HFFc6 (cell line): ENCODE measurements at regions not wholly inside any gene's neighbourhood (a gene's known extent, or its start where the extent isn't known, plus 50 kb on each side); places are given as distances from the start of the nearest gene placed in this dataset.

Source experiments
- DNase-seq: peaks from one replicate; pipeline ENCODE4 v3.0.0-alpha.2; 2018
- H3K27ac Mint-ChIP-seq: 2 replicates; pipeline ENCODE4 v1.8.0; 2020; ENCODE audit warnings: mild to moderate bottlenecking, mixed read lengths
- H3K27me3 Mint-ChIP-seq: 2 replicates; pipeline ENCODE4 v1.8.0; 2021; ENCODE audit warnings: mild to moderate bottlenecking, moderate library complexity, mixed read lengths; ENCODE audit not compliant: insufficient read depth
- H3K36me3 Mint-ChIP-seq: 2 replicates; pipeline ENCODE4 v1.8.0; 2021; ENCODE audit warnings: low read depth, mixed read lengths
- H3K4me1 Mint-ChIP-seq: 2 replicates; pipeline ENCODE4 v1.8.0; 2020; ENCODE audit warnings: low read depth, mixed read lengths
- H3K4me3 Mint-ChIP-seq: 2 replicates; pipeline ENCODE4 v1.8.0; 2020; ENCODE audit warnings: mild to moderate bottlenecking, moderate library complexity, mixed read lengths
- H3K9me3 Mint-ChIP-seq: 2 replicates; pipeline ENCODE4 v1.8.0; 2020; ENCODE audit warnings: mild to moderate bottlenecking, mixed read lengths
- CTCF ChIP-seq: fragments of 200-600 bp; sonication (generic); IDR thresholded peaks from 2 replicates; pipeline ENCODE4 v1.5.0; 2021; ENCODE audit warnings: antibody characterized with exemption, mild to moderate bottlenecking

GRCh38 chr5:58133216-58133615 is 326.7 kb downstream of the PLK2 start:
- H3K9me3 Mint-ChIP-seq = no peaks in the 10 kb centered on the region
- H3K27me3 Mint-ChIP-seq = no peaks in the 10 kb centered on the region; the same call in 1 of the 2 replicates
- no peak overlapping the region for H3K4me3 Mint-ChIP-seq
- peaks cover 41% of the 10 kb centered on the region for H3K4me1 Mint-ChIP-seq
- H3K27ac Mint-ChIP-seq = peak overlapping the region; percentile 76
- DNase-seq = no peak
- TF ChIP-seq CTCF = no peak
- H3K36me3 Mint-ChIP-seq = no peaks in the 10 kb centered on the region; the same call in 1 of the 2 replicates

DNA sequence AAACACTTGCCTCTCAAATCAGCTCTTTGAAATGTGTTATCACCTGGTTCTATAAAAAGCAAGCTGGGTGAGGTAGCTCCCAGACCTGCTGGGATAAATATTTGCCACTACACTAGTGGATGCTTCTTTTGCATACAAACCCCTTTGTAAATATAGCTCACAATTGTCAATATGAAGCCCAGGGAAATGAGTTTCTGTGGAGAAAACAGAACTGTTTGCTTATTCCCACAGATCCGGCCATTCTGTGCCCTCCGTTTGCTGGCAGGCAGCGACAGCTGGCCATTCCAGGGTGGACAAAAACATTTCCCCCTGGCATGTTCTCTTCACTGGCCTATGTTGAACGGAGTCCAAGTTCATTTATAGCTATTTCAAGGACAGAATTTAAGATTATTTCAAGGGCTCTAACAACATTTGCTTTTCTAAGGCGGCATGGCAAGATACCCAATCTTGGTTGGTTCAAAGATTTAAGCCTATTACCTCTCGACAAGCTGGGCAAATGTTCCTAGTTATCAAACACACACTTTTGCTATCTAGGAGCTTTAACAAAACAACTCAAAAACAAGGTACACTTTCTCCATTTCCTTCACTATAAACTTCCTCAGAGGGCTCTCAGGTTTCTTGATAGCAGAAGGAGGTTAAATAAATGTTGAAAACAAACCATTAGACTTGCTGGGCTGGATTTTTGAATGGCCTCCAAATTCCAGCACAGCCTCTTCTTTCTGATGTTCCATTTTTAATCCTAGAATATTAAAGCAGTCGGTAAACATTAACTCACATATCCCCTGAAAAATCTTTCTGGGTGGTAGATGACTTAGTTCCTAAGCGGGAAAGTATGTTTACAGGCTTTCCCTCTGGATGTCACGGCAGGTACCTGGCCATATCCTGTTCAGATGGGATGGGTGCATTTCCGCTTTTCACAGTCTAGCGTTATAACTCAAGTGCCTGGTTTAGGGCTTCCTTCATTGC is 332.3 kb downstream of the PLK2 start:
- no peak overlapping the region for H3K27ac Mint-ChIP-seq
- no peaks in the 10 kb centered on the region for H3K9me3 Mint-ChIP-seq
- H3K4me3 Mint-ChIP-seq = no peak overlapping the region
- no peaks in the 10 kb centered on the region; the same call in 1 of the 2 replicates for H3K36me3 Mint-ChIP-seq
- no peak for DNase-seq
- TF ChIP-seq CTCF = no peak
- H3K4me1 Mint-ChIP-seq = peaks cover 4% of the 10 kb centered on the region; the same call in 1 of the 2 replicates
- H3K27me3 Mint-ChIP-seq = no peaks in the 10 kb centered on the region

DNA sequence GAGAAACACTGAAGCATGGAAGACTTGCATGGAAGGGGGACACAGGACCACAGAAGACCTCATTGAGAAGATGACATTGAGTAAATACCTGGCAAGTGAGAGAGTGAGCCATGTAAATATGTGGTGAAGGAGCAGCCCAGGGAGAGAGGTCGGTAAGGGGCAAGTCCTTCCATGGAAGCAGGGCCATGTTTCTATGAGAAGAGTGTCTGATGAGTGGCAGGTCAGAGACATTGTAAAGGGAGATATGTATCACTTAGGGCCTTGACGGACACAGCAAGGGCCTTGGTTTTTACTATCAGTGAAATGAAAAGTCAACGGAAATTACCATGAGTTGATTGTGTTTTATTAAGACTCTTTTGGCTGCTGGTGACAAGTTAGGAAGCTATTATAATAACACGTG is 336.4 kb downstream of the PLK2 start:
- Mint-ChIP-seq H3K36me3 (no peaks in the 10 kb centered on the region), H3K4me1 (no peaks in the 10 kb centered on the region), H3K27me3 (no peaks in the 10 kb centered on the region), H3K9me3 (no peaks in the 10 kb centered on the region), H3K4me3 (no peak overlapping the region), H3K27ac (no peak overlapping the region)
- no peak for TF ChIP-seq CTCF
- DNase-seq = no peak

GRCh38 chr5:58122848-58123392 is 337.0 kb downstream of the PLK2 start:
- no peaks in the 10 kb centered on the region for H3K9me3 Mint-ChIP-seq
- no peak overlapping the region for H3K4me3 Mint-ChIP-seq
- no peak for DNase-seq
- no peaks in the 10 kb centered on the region for H3K27me3 Mint-ChIP-seq
- no peaks in the 10 kb centered on the region for H3K4me1 Mint-ChIP-seq
- TF ChIP-seq CTCF = no peak
- H3K27ac Mint-ChIP-seq = no peak overlapping the region
- H3K36me3 Mint-ChIP-seq = no peaks in the 10 kb centered on the region

- Mint-ChIP-seq H3K4me3 (no peak overlapping the region), H3K4me1 (no peaks in the 10 kb centered on the region), H3K27ac (no peak overlapping the region), H3K27me3 (no peaks in the 10 kb centered on the region), H3K36me3 (no peaks in the 10 kb centered on the region), H3K9me3 (no peaks in the 10 kb centered on the region)
- no peak for TF ChIP-seq CTCF
- no peak for DNase-seq
These were observed 337.7 kb downstream of the PLK2 start for GRCh38 chr5:58122157-58122556.
